ENCODE measurements at regions not wholly inside any gene's neighbourhood (a gene's known extent, or its start where the extent isn't known, plus 50 kb on each side); places are given as distances from the start of the nearest gene placed in this dataset.

DNA sequence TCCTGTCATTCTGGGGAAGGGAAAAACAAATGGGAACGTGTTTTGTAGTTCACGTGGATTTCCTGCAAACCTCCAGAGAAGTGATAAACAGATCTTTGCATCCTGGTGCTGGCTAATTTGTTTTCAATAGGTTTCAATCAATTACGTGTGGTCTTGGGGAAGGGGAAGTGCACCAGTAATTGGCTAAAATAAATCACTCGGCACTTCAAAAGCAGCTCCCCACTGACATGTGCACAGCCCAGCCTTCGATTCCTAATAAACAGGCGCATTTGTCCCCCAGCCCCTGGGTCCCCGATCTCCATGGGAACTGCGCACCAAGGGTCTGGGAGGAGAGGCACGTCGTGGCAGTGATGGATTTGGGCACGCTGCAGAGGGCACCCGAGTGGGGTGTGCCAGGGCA is 112.9 kb upstream of the GSE1 start:
- TF ChIP-seq, protein P1, sequence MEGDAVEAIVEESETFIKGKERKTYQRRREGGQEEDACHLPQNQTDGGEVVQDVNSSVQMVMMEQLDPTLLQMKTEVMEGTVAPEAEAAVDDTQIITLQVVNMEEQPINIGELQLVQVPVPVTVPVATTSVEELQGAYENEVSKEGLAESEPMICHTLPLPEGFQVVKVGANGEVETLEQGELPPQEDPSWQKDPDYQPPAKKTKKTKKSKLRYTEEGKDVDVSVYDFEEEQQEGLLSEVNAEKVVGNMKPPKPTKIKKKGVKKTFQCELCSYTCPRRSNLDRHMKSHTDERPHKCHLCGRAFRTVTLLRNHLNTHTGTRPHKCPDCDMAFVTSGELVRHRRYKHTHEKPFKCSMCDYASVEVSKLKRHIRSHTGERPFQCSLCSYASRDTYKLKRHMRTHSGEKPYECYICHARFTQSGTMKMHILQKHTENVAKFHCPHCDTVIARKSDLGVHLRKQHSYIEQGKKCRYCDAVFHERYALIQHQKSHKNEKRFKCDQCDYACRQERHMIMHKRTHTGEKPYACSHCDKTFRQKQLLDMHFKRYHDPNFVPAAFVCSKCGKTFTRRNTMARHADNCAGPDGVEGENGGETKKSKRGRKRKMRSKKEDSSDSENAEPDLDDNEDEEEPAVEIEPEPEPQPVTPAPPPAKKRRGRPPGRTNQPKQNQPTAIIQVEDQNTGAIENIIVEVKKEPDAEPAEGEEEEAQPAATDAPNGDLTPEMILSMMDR (IDR thresholded peaks at IDR 0.05) = no peak
- TF ChIP-seq POLR2A (IDR thresholded peaks at IDR 0.05) = no peak
